GM23248 (cell line): ENCODE measurements at regions not wholly inside any gene's neighbourhood (a gene's known extent, or its start where the extent isn't known, plus 50 kb on each side); places are given as distances from the start of the nearest gene placed in this dataset.

Experiments
- DNase-seq: peaks from one replicate; pipeline ENCODE4 v3.0.0-alpha.2; 2015
- H2AFZ ChIP-seq: fragments of 200-600 bp; sonication (generic); 2 replicates; pipeline ENCODE4 v1.6.1; 2016; ENCODE audit warnings: antibody characterized with exemption
- H3F3A ChIP-seq: fragments of 200-600 bp; sonication (generic); 2 replicates; pipeline ENCODE4 v1.6.1; 2016; ENCODE audit warnings: mild to moderate bottlenecking, antibody characterized with exemption, mixed run types; ENCODE audit not compliant: insufficient read depth
- H3K27ac ChIP-seq: fragments of 200-600 bp; sonication (generic); 2 replicates; pipeline ENCODE4 v1.5.1; 2016; ENCODE audit warnings: mild to moderate bottlenecking
- H3K27me3 ChIP-seq: fragments of 200-600 bp; sonication (generic); replicated peaks from 2 replicates; pipeline ENCODE4 v1.6.1; 2016; ENCODE audit warnings: mild to moderate bottlenecking; ENCODE audit not compliant: insufficient read depth
- H3K36me3 ChIP-seq: fragments of 200-600 bp; sonication (generic); 2 replicates; pipeline ENCODE4 v1.6.1; 2016; ENCODE audit warnings: low read depth, mild to moderate bottlenecking
- H3K4me1 ChIP-seq: fragments of 200-600 bp; sonication (generic); 2 replicates; pipeline ENCODE4 v1.6.1; 2016; ENCODE audit warnings: mild to moderate bottlenecking; ENCODE audit not compliant: insufficient read depth
- H3K4me2 ChIP-seq: fragments of 200-600 bp; sonication (generic); one replicate; pipeline ENCODE4 v1.6.1; 2016; ENCODE audit warnings: mild to moderate bottlenecking; ENCODE audit not compliant: unreplicated experiment
- H3K4me3 ChIP-seq: fragments of 200-600 bp; sonication (generic); 2 replicates; pipeline ENCODE4 v1.5.1; 2016; ENCODE audit warnings: mild to moderate bottlenecking
- H3K79me2 ChIP-seq: fragments of 200-600 bp; sonication (generic); 2 replicates; pipeline ENCODE4 v1.6.1; 2016; ENCODE audit warnings: mild to moderate bottlenecking; ENCODE audit not compliant: insufficient read depth
- H3K9ac ChIP-seq: fragments of 200-600 bp; sonication (generic); 2 replicates; pipeline ENCODE4 v1.6.1; 2016; ENCODE audit warnings: mild to moderate bottlenecking
- H3K9me2 ChIP-seq: fragments of 200-600 bp; sonication (generic); 2 replicates; pipeline ENCODE4 v1.6.1; 2016; ENCODE audit warnings: mixed run types, mild to moderate bottlenecking, moderate library complexity; ENCODE audit not compliant: insufficient read depth
- H3K9me3 ChIP-seq: fragments of 200-600 bp; sonication (generic); one replicate; pipeline ENCODE4 v1.6.1; 2017; ENCODE audit warnings: low read depth
- H4K20me1 ChIP-seq: fragments of 200-600 bp; sonication (generic); 2 replicates; pipeline ENCODE4 v1.6.0; 2016; ENCODE audit not compliant: insufficient read depth
- EZH2 ChIP-seq: fragments of 200-600 bp; sonication (generic); IDR thresholded peaks from 2 replicates; pipeline ENCODE4 v1.6.1; 2018; ENCODE audit warnings: antibody characterized with exemption, mild to moderate bottlenecking; ENCODE audit not compliant: insufficient read depth, poor library complexity, severe bottlenecking
- EZH2phosphoT487 ChIP-seq: fragments of 200-600 bp; sonication (generic); IDR thresholded peaks from 2 replicates; pipeline ENCODE4 v1.6.1; 2018; ENCODE audit warnings: antibody characterized with exemption, moderate library complexity, mild to moderate bottlenecking, low read depth; ENCODE audit not compliant: insufficient read depth
- WGBS, 2 experiments: methylation state at CpG; one replicate each; pipeline ENCODE4 v1.1.6; 2015 to 2017; ENCODE audit warnings: low lambda C conversion rate in 2 of 2, low coverage in 1 of 2; ENCODE audit errors: missing lambda C conversion rate in 2 of 2; 5-methylcytosine and 5-hydroxymethylcytosine counted together
- in situ Hi-C: fragments of 300-500 bp; cut with MboI; formaldehyde crosslinking; loops from 2 replicates; pipeline ENCODE4 v1.15.0; 2020

GRCh38 chr4:95898226-95898625 lies 58.3 kb downstream of the PDHA2 start:
- no peak overlapping the region for H3K4me3 ChIP-seq
- no peak overlapping the region for H3K9ac ChIP-seq
- no peak for DNase-seq
- in situ Hi-C loops: no loop called here
- TF ChIP-seq EZH2 (no peak), EZH2phosphoT487 (no peak)
- no peaks in the 10 kb centered on the region for H3K4me1 ChIP-seq
- no peaks in the 10 kb centered on the region for H3F3A ChIP-seq
- no peak overlapping the region for H3K4me2 ChIP-seq
- no peak overlapping the region for H2AFZ ChIP-seq
- 3 to 4% methylated on average over 2 of the region's 2 CpGs for WGBS, 2 experiments
- H3K79me2 ChIP-seq: no peaks in the 10 kb centered on the region
- H3K27me3 ChIP-seq: no peaks in the 10 kb centered on the region
- H3K9me3 ChIP-seq: no peaks in the 10 kb centered on the region
- no peaks in the 10 kb centered on the region for H3K36me3 ChIP-seq
- H3K27ac ChIP-seq: no peak overlapping the region
- H4K20me1 ChIP-seq: no peaks in the 10 kb centered on the region
- no peaks in the 10 kb centered on the region for H3K9me2 ChIP-seq

DNA sequence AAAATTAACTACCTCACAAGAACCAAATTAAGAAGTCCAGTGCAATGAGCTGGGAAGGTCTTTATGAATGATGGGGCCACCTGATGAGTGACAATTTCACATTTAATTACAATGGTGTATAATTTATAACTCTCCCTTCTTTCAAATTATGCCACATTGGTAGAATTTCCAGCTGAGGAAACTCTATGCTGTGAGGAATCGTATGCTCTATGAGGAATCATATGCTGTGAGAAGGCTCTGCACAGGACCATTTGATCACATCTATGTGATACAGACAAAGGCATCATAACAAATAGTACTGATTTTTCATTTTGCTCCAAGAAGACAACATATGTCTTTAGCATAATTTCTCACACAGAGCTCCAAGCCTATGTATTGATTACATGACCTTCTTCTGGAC lies 69.3 kb downstream of the PDHA2 start:
- no peaks in the 10 kb centered on the region for H3K4me1 ChIP-seq
- H3K4me2 ChIP-seq: no peak overlapping the region
- H3K27me3 ChIP-seq: no peaks in the 10 kb centered on the region
- no peaks in the 10 kb centered on the region for H3F3A ChIP-seq
- H3K4me3 ChIP-seq: no peak overlapping the region
- in situ Hi-C loops: no loop called here
- no peak for DNase-seq
- no peaks in the 10 kb centered on the region for H3K36me3 ChIP-seq
- H2AFZ ChIP-seq: no peak overlapping the region
- H3K9ac ChIP-seq: no peak overlapping the region
- H3K9me3 ChIP-seq: no peaks in the 10 kb centered on the region
- no peak overlapping the region for H3K27ac ChIP-seq
- no peaks in the 10 kb centered on the region for H4K20me1 ChIP-seq
- no peaks in the 10 kb centered on the region for H3K9me2 ChIP-seq
- WGBS, 2 experiments: 3 to 5% methylated on average over 1 of the region's 1 CpG
- no peak for TF ChIP-seq EZH2phosphoT487
- no peak for TF ChIP-seq EZH2
- no peaks in the 10 kb centered on the region for H3K79me2 ChIP-seq

GRCh38 chr4:95910749-95911148 lies 70.9 kb downstream of the PDHA2 start:
- TF ChIP-seq EZH2 (no peak), EZH2phosphoT487 (no peak)
- 19 to 23% methylated on average over 2 of the region's 2 CpGs for WGBS, 2 experiments
- Histone ChIP-seq H2AFZ (no peak overlapping the region), H3K4me2 (no peak overlapping the region), H3F3A (no peaks in the 10 kb centered on the region), H3K79me2 (no peaks in the 10 kb centered on the region), H3K9me3 (no peaks in the 10 kb centered on the region), H3K27ac (no peak overlapping the region), H3K4me1 (no peaks in the 10 kb centered on the region), H3K4me3 (no peak overlapping the region), H3K9me2 (no peaks in the 10 kb centered on the region), H4K20me1 (no peaks in the 10 kb centered on the region), H3K36me3 (no peaks in the 10 kb centered on the region), H3K9ac (no peak overlapping the region), H3K27me3 (no peaks in the 10 kb centered on the region)
- DNase-seq: no peak
- in situ Hi-C loops: no loop called here

- Histone ChIP-seq H3F3A (no peaks in the 10 kb centered on the region), H3K79me2 (no peaks in the 10 kb centered on the region), H3K4me2 (no peak overlapping the region), H3K9me2 (no peaks in the 10 kb centered on the region), H3K9me3 (no peaks in the 10 kb centered on the region), H3K4me3 (no peak overlapping the region), H3K36me3 (no peaks in the 10 kb centered on the region), H3K27ac (no peak overlapping the region), H3K4me1 (no peaks in the 10 kb centered on the region), H3K27me3 (no peaks in the 10 kb centered on the region), H2AFZ (no peak overlapping the region), H3K9ac (no peak overlapping the region), H4K20me1 (no peaks in the 10 kb centered on the region)
- in situ Hi-C loops: no loop called here
- no peak for TF ChIP-seq EZH2phosphoT487
- TF ChIP-seq EZH2: no peak
- DNase-seq: no peak
These were observed 81.6 kb downstream of the PDHA2 start for GRCh38 chr4:95921470-95921869.

- TF ChIP-seq EZH2phosphoT487: no peak
- TF ChIP-seq EZH2: no peak
- in situ Hi-C loops: no loop called here
- no peak overlapping the region for H2AFZ ChIP-seq
- no peaks in the 10 kb centered on the region for H4K20me1 ChIP-seq
- H3K79me2 ChIP-seq: no peaks in the 10 kb centered on the region
- no peaks in the 10 kb centered on the region for H3K9me2 ChIP-seq
- no peaks in the 10 kb centered on the region for H3F3A ChIP-seq
- no peak for DNase-seq
- no peak overlapping the region for H3K4me2 ChIP-seq
- H3K27me3 ChIP-seq: no peaks in the 10 kb centered on the region
- H3K9ac ChIP-seq: no peak overlapping the region
- no peak overlapping the region for H3K27ac ChIP-seq
- H3K36me3 ChIP-seq: no peaks in the 10 kb centered on the region
- H3K4me1 ChIP-seq: no peaks in the 10 kb centered on the region
- H3K9me3 ChIP-seq: peaks cover 3% of the 10 kb centered on the region
- 0 to 2% methylated on average over 1 of the region's 1 CpG for WGBS, 2 experiments
- no peak overlapping the region for H3K4me3 ChIP-seq
These were observed 89.7 kb downstream of the PDHA2 start for GRCh38 chr4:95929448-95930064.
